Activated T-cell treated with anti-CD3 and anti-CD28 coated beads, Interleukin-2, amount 50 U/mL, for 4 hours (primary cell): ENCODE measurements at regions not wholly inside any gene's neighbourhood (a gene's known extent, or its start where the extent isn't known, plus 50 kb on each side); places are given as distances from the start of the nearest gene placed in this dataset.

Experiments
- ATAC-seq, 2 donors: fragments of 200-7000 bp; cut with Tn5 transposase; one replicate each; pipeline ENCODE4 v1.10.0; 2021
- DNase-seq: peaks from one replicate; pipeline ENCODE4 v3.0.0-alpha.2; 2020
- H3K27me3 Mint-ChIP-seq: one replicate; pipeline ENCODE4 v1.8.0; 2021; ENCODE audit warnings: low read depth, mixed read lengths
- H3K36me3 Mint-ChIP-seq: one replicate; pipeline ENCODE4 v1.8.0; 2022; ENCODE audit warnings: mixed read lengths; ENCODE audit not compliant: insufficient read depth
- H3K4me1 Mint-ChIP-seq: one replicate; pipeline ENCODE4 v1.8.0; 2021; ENCODE audit warnings: low read depth, mixed read lengths
- H3K4me3 Mint-ChIP-seq: one replicate; pipeline ENCODE4 v1.8.0; 2021; ENCODE audit warnings: mild to moderate bottlenecking, moderate library complexity, mixed read lengths
- H3K9me3 Mint-ChIP-seq: one replicate; pipeline ENCODE4 v1.8.0; 2021; ENCODE audit warnings: mixed read lengths

GRCh38 chr9:135344523-135344901 is 135.1 kb upstream of the PPP1R26 start:
- H3K27me3 Mint-ChIP-seq: peaks cover 11% of the 10 kb centered on the region

DNA sequence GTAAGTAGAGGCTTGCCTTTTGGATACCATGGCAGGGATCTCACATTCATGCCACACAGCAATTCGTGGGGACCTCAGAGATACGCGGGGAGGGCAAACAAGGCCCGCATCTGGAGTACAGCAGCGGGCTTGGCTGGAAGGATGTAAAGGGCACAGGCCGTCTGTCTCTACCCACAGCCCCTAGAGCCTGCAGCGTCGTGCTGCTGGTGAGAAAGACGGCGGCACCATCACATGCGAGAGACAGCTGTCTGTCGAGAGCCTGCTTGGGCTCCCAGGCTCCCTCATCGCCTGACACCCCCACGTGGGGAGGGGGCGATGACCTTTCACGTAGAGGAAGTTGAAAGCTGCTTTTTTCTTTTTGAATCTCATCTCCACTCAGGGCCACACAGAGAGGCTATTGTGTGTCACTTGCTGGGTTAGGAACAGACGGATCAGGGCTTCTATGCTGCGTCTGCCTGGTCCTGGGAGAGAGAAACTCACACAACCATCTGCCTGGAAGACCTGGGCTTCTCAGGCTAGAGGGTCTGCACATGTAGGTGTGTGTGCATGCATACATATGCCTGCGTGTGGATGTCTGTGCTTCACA is 134.6 kb upstream of the PPP1R26 start:
- no peak overlapping the region for H3K4me3 Mint-ChIP-seq
- no peak for DNase-seq
- no peaks in the 10 kb centered on the region for H3K9me3 Mint-ChIP-seq
- H3K27me3 Mint-ChIP-seq: peaks cover 10% of the 10 kb centered on the region
- no peaks in the 10 kb centered on the region for H3K4me1 Mint-ChIP-seq
- ATAC-seq: no peak
- no peaks in the 10 kb centered on the region for H3K36me3 Mint-ChIP-seq

More at GRCh38 chr9:135344523-135344901, 135.1 kb upstream of the PPP1R26 start:
- no peak for ATAC-seq
- Mint-ChIP-seq H3K9me3 (no peaks in the 10 kb centered on the region), H3K36me3 (no peaks in the 10 kb centered on the region), H3K4me3 (no peak overlapping the region), H3K4me1 (no peaks in the 10 kb centered on the region)
- DNase-seq: no peak

GRCh38 chr9:135345775-135346433 is 133.7 kb upstream of the PPP1R26 start:
- DNase-seq (no peak), ATAC-seq (no peak)
- Mint-ChIP-seq H3K4me3 (no peak overlapping the region), H3K4me1 (no peaks in the 10 kb centered on the region), H3K27me3 (peaks cover 16% of the 10 kb centered on the region), H3K9me3 (no peaks in the 10 kb centered on the region), H3K36me3 (no peaks in the 10 kb centered on the region)

DNA sequence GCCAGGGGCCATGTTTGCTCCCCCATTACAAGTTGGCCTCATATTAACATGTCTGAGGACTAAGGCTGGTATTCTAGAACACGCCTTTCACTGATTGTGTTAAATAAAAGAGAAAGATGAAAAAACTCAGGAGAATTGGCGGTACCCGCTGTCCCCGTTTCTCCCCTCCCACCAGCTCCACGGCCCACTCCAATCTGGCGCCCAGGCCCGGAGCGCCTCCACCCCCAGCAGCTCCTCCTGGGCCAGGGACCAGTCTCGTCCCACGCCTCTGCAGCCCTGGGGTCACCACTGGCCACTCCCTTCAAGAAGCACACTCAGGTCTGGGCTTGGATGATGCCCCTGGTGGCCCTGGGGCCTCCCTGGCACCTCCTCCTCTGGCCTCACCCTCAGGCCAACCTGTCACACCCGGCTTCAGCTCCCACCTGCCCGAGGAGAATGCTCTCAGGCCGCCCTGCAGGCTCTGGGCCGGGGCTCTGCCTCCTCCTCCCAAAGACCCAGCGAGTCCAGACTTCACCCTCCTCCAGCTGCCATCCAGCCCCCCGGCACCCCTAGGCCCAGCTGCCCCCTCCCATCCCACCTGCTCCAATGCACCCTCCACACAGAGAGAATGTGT is 133.0 kb upstream of the PPP1R26 start:
- ATAC-seq (no peak), DNase-seq (no peak)
- Mint-ChIP-seq H3K4me1 (no peaks in the 10 kb centered on the region), H3K4me3 (no peak overlapping the region), H3K9me3 (no peaks in the 10 kb centered on the region), H3K27me3 (peaks cover 16% of the 10 kb centered on the region), H3K36me3 (no peaks in the 10 kb centered on the region)

DNA sequence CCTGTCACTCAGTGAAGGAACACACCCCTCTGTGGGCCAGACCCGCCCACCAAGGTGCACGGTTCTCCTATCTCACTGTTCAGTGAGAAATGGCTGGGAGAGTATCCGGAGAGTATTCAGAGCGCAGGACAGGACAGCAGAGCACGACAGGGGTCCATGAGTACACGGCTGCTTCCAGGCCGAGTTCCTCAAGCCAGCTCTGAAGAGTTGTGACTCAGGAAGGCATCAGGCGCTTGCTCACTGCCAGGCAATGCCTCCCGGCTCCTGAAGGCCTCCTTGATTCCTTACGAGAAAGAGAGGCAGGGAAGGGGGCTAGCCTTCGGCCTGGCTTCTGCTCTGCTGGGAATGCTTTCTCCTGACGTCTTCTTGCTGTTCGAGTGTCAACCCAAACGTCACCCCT is 132.1 kb upstream of the PPP1R26 start:
- ATAC-seq: no peak
- peaks cover 16% of the 10 kb centered on the region for H3K27me3 Mint-ChIP-seq
- DNase-seq: no peak
- H3K4me1 Mint-ChIP-seq: no peaks in the 10 kb centered on the region
- no peaks in the 10 kb centered on the region for H3K9me3 Mint-ChIP-seq
- H3K36me3 Mint-ChIP-seq: no peaks in the 10 kb centered on the region
- no peak overlapping the region for H3K4me3 Mint-ChIP-seq

DNA sequence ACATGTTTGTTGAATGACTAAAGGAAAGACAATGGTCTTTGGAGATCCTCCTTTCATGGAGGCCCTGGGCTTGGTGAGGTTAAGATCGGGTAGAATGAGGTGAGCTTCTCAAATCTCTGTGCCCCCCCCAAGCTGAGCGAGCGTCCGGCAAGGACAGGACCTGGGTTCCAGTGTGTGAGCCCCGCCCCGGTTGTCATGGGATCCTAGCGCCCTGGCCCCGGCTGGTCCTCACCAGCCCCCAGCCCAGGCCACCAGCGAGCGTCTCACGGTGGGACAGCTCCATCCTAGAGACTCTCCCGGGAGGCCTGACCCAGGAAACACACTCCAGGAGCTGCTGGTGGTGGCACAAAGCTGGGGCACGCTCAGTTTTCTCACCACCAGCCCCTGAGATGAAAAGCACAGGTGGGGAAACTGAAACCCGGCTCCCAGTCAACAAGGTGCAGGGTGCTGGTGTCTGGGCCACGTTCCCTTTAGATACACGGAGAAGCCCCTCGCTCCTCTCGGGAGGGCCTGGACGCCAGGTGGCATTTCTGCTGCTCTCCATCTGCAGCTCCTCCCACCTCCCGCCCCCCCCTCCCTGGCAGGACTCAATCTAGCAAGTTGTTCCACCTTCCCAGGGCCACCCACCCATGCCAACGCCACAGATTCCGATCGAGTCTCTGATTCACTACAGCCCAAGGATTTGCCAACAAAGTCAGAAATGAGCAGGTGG is 131.3 kb upstream of the PPP1R26 start:
- no peaks in the 10 kb centered on the region for H3K9me3 Mint-ChIP-seq
- no peak for ATAC-seq
- peaks cover 16% of the 10 kb centered on the region for H3K27me3 Mint-ChIP-seq
- no peaks in the 10 kb centered on the region for H3K4me1 Mint-ChIP-seq
- H3K4me3 Mint-ChIP-seq: no peak overlapping the region
- no peaks in the 10 kb centered on the region for H3K36me3 Mint-ChIP-seq
- DNase-seq: no peak

- H3K27me3 Mint-ChIP-seq: peaks cover 16% of the 10 kb centered on the region
- no peaks in the 10 kb centered on the region for H3K4me1 Mint-ChIP-seq
- no peak for ATAC-seq
- no peaks in the 10 kb centered on the region for H3K9me3 Mint-ChIP-seq
- H3K4me3 Mint-ChIP-seq: no peak overlapping the region
- no peak for DNase-seq
- no peaks in the 10 kb centered on the region for H3K36me3 Mint-ChIP-seq
Measured at GRCh38 chr9:135348788-135349150, 130.8 kb upstream of the PPP1R26 start.

- DNase-seq (no peak), ATAC-seq (no peak)
- H3K4me1 Mint-ChIP-seq: no peaks in the 10 kb centered on the region
- H3K36me3 Mint-ChIP-seq: no peaks in the 10 kb centered on the region
- no peaks in the 10 kb centered on the region for H3K9me3 Mint-ChIP-seq
- no peak overlapping the region for H3K4me3 Mint-ChIP-seq
- H3K27me3 Mint-ChIP-seq: peaks cover 16% of the 10 kb centered on the region
Measured at GRCh38 chr9:135349212-135350002, 130.2 kb upstream of the PPP1R26 start.

DNA sequence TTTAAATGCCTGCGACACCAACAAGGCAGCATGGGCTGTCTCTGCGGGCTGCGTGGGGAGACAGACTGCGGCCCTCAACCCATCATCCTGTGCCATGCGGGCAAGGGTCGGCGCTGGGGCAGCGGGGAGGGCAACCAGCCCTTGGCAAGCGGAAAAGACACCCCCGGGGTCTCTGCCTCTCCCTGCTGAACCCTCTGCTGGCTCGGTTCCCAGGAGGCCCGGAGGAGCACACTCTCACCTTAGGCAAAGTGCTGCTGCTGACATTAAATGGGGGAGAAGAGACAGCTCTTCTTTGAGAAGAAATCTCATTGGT is 129.6 kb upstream of the PPP1R26 start:
- peaks cover 14% of the 10 kb centered on the region for H3K27me3 Mint-ChIP-seq
- H3K36me3 Mint-ChIP-seq: no peaks in the 10 kb centered on the region
- no peak for DNase-seq
- no peak for ATAC-seq
- no peaks in the 10 kb centered on the region for H3K9me3 Mint-ChIP-seq
- H3K4me1 Mint-ChIP-seq: no peaks in the 10 kb centered on the region
- H3K4me3 Mint-ChIP-seq: no peak overlapping the region

- DNase-seq: no peak
- Mint-ChIP-seq H3K4me1 (no peaks in the 10 kb centered on the region), H3K4me3 (no peak overlapping the region), H3K36me3 (no peaks in the 10 kb centered on the region), H3K9me3 (no peaks in the 10 kb centered on the region), H3K27me3 (peaks cover 8% of the 10 kb centered on the region)
- ATAC-seq: no peak
Measured at GRCh38 chr9:135353935-135354334, 125.6 kb upstream of the PPP1R26 start.

DNA sequence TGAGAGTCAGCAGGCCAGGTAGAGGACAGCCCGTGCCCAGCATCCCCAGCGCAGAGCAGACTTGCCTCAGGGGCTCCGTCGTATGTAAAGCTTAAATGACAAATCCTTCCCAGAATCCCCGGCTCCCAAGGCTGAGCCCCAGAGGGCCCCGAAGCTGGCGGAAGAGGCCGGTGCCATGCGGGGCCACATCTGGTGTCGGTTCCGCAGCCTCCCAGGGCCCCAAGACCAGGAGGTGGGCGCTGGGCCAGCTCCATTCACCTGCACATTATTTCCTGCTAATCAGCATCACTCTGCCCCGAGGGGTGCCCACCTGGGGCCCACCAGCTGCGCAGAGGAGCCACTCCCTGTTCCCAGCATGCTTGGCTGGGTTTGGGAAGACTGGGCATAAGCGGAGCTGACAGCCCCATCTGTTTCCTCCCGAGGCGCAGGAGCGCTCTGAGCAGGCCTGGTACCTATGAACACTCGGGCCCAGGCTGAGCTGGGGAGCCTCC is 124.0 kb upstream of the PPP1R26 start:
- H3K36me3 Mint-ChIP-seq: no peaks in the 10 kb centered on the region
- no peaks in the 10 kb centered on the region for H3K9me3 Mint-ChIP-seq
- no peak for ATAC-seq
- H3K4me1 Mint-ChIP-seq: peaks cover 3% of the 10 kb centered on the region
- H3K27me3 Mint-ChIP-seq: peaks cover 1% of the 10 kb centered on the region
- no peak for DNase-seq
- no peak overlapping the region for H3K4me3 Mint-ChIP-seq

- DNase-seq (no peak), ATAC-seq (no peak)
- no peak overlapping the region for H3K4me3 Mint-ChIP-seq
- no peaks in the 10 kb centered on the region for H3K27me3 Mint-ChIP-seq
- no peaks in the 10 kb centered on the region for H3K36me3 Mint-ChIP-seq
- no peaks in the 10 kb centered on the region for H3K9me3 Mint-ChIP-seq
- H3K4me1 Mint-ChIP-seq: peaks cover 3% of the 10 kb centered on the region
Measured at GRCh38 chr9:135356021-135356420, 123.6 kb upstream of the PPP1R26 start.

DNA sequence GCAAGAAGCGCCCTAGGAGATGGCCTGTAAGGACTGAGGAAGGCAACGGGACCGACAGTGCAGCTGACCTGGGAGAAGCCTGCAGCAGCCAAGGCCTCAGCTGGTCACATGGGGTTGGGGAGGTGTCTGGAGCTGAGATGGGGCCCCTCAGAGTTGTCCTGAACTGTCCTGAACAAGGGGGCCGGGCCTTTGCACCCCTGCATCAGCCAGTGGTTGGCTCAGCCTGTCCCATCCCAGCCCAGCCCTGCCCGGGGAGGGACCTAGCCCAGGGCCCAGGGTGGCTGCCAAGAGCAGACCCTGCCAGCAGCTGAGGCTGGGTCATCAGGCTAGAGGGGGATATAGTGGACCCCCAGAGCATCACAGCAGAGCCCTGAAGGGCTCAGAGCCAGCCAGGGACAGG is 122.8 kb upstream of the PPP1R26 start:
- Mint-ChIP-seq H3K36me3 (no peaks in the 10 kb centered on the region), H3K4me3 (no peak overlapping the region), H3K27me3 (no peaks in the 10 kb centered on the region), H3K9me3 (no peaks in the 10 kb centered on the region), H3K4me1 (peaks cover 3% of the 10 kb centered on the region)
- ATAC-seq: no peak
- DNase-seq: no peak

GRCh38 chr9:135357863-135358551 is 121.6 kb upstream of the PPP1R26 start:
- Mint-ChIP-seq H3K36me3 (no peaks in the 10 kb centered on the region), H3K4me3 (no peak overlapping the region), H3K9me3 (no peaks in the 10 kb centered on the region), H3K27me3 (no peaks in the 10 kb centered on the region), H3K4me1 (peaks cover 3% of the 10 kb centered on the region)
- ATAC-seq (no peak), DNase-seq (no peak)
